Natural killer cell treated with Interleukin-12 subunit alpha and Interleukin-12 subunit beta and Interleukin-15 and Interleukin-18, amount 100 ng/mL, for 72 hours (primary cell): ENCODE measurements at regions not wholly inside any gene's neighbourhood (a gene's known extent, or its start where the extent isn't known, plus 50 kb on each side); places are given as distances from the start of the nearest gene placed in this dataset.

Experiments used
- ATAC-seq, 2 donors: fragments of 150-1000 bp; cut with Tn5 transposase in 1 of 2; sonication (Bioruptor Pico), chemical (Tn5 transposase) in 1 of 2; 2 replicates each; pipeline ENCODE4 v1.10.0; 2021
- DNase-seq: peaks from one replicate; pipeline ENCODE4 v3.0.0; 2022; ENCODE audit warnings: low spot score
- H3K27ac Mint-ChIP-seq, 2 donors: 1 replicate in 1 of 2; 2 replicates in 1 of 2; pipeline ENCODE4 v1.8.0; 2022; ENCODE audit warnings: mixed read lengths in 2 of 2, mild to moderate bottlenecking in 1 of 2, moderate library complexity in 1 of 2
- H3K27me3 Mint-ChIP-seq, 2 donors: 1 replicate in 1 of 2; 2 replicates in 1 of 2; pipeline ENCODE4 v1.8.0; 2022; ENCODE audit warnings: mixed read lengths in 2 of 2
- H3K36me3 Mint-ChIP-seq: one replicate; pipeline ENCODE4 v1.8.0; 2022; ENCODE audit warnings: mixed read lengths
- H3K4me1 Mint-ChIP-seq, 2 donors: 1 replicate in 1 of 2; 2 replicates in 1 of 2; pipeline ENCODE4 v1.8.0; 2022; ENCODE audit warnings: low read depth in 2 of 2, mixed read lengths in 2 of 2, mild to moderate bottlenecking in 1 of 2
- H3K4me3 Mint-ChIP-seq: one replicate; pipeline ENCODE4 v1.8.0; 2022; ENCODE audit warnings: mixed read lengths
- H3K9me3 Mint-ChIP-seq: 2 replicates; pipeline ENCODE4 v1.8.0; 2022; ENCODE audit warnings: mixed read lengths

- DNase-seq (no peak), ATAC-seq (no peak)
- Mint-ChIP-seq H3K27ac (peak overlapping the region; percentile 1 to 70), H3K4me3 (no peak overlapping the region), H3K9me3 (peaks cover 5% of the 10 kb centered on the region), H3K4me1 (peaks cover 41 to 52% of the 10 kb centered on the region in 2 donors), H3K27me3 (no peaks in the 10 kb centered on the region), H3K36me3 (peaks cover 7% of the 10 kb centered on the region)
These were observed 67.3 kb downstream of the VCPKMT start for GRCh38 chr14:50049093-50049492.

- H3K4me1 Mint-ChIP-seq = peaks cover 33 to 46% of the 10 kb centered on the region in 2 donors
- ATAC-seq = no peak
- peaks cover 5% of the 10 kb centered on the region for H3K9me3 Mint-ChIP-seq
- DNase-seq = peak; percentile 3
- no peaks in the 10 kb centered on the region for H3K27me3 Mint-ChIP-seq
- H3K4me3 Mint-ChIP-seq = no peak overlapping the region
- peak overlapping the region; percentile 1 to 70 for H3K27ac Mint-ChIP-seq
- peaks cover 7% of the 10 kb centered on the region for H3K36me3 Mint-ChIP-seq
These were observed 66.4 kb downstream of the VCPKMT start for GRCh38 chr14:50049703-50050570.

GRCh38 chr14:50051106-50051505 is 65.3 kb downstream of the VCPKMT start:
- DNase-seq = no peak
- Mint-ChIP-seq H3K27ac (peak overlapping the region in 1 of 2 donors; percentile 70), H3K36me3 (no peaks in the 10 kb centered on the region), H3K4me3 (no peak overlapping the region), H3K27me3 (no peaks in the 10 kb centered on the region), H3K4me1 (peaks cover 25 to 38% of the 10 kb centered on the region in 2 donors), H3K9me3 (no peaks in the 10 kb centered on the region)
- ATAC-seq = no peak

GRCh38 chr14:50051706-50052105 is 64.7 kb downstream of the VCPKMT start:
- Mint-ChIP-seq H3K27ac (peak overlapping the region in 1 of 2 donors; percentile 70), H3K4me3 (no peak overlapping the region), H3K9me3 (no peaks in the 10 kb centered on the region), H3K4me1 (peaks cover 25 to 38% of the 10 kb centered on the region in 2 donors), H3K36me3 (no peaks in the 10 kb centered on the region), H3K27me3 (no peaks in the 10 kb centered on the region)
- ATAC-seq (no peak), DNase-seq (no peak)

GRCh38 chr14:50052517-50052916 is 63.9 kb downstream of the VCPKMT start:
- no peak overlapping the region for H3K4me3 Mint-ChIP-seq
- peaks cover 25 to 40% of the 10 kb centered on the region in 2 donors for H3K4me1 Mint-ChIP-seq
- peaks cover 2% of the 10 kb centered on the region for H3K36me3 Mint-ChIP-seq
- H3K27me3 Mint-ChIP-seq = no peaks in the 10 kb centered on the region
- ATAC-seq (no peak), DNase-seq (no peak)
- H3K9me3 Mint-ChIP-seq = peaks cover 1% of the 10 kb centered on the region
- peak overlapping the region in 1 of 2 donors; percentile 70 for H3K27ac Mint-ChIP-seq

- H3K4me1 Mint-ChIP-seq = peaks cover 30 to 47% of the 10 kb centered on the region in 2 donors
- H3K27ac Mint-ChIP-seq = no peak overlapping the region
- peaks cover 3% of the 10 kb centered on the region for H3K9me3 Mint-ChIP-seq
- H3K4me3 Mint-ChIP-seq = no peak overlapping the region
- H3K27me3 Mint-ChIP-seq = no peaks in the 10 kb centered on the region
- H3K36me3 Mint-ChIP-seq = peaks cover 4% of the 10 kb centered on the region
- ATAC-seq (no peak), DNase-seq (no peak)
These were observed 62.4 kb downstream of the VCPKMT start for GRCh38 chr14:50053935-50054334.

GRCh38 chr14:50055461-50056228 is 60.7 kb downstream of the VCPKMT start:
- Mint-ChIP-seq H3K9me3 (peaks cover 3% of the 10 kb centered on the region), H3K4me1 (peaks cover 44 to 51% of the 10 kb centered on the region in 2 donors), H3K4me3 (no peak overlapping the region), H3K36me3 (peaks cover 4% of the 10 kb centered on the region), H3K27me3 (no peaks in the 10 kb centered on the region), H3K27ac (peak overlapping the region; percentile 97 to 98)
- DNase-seq (peak; percentile 39), ATAC-seq (no peak)

GRCh38 chr14:50056435-50056834 is 59.9 kb downstream of the VCPKMT start:
- Mint-ChIP-seq H3K9me3 (peaks cover 3% of the 10 kb centered on the region), H3K4me3 (no peak overlapping the region), H3K27ac (peak overlapping the region; percentile 97 to 98), H3K27me3 (no peaks in the 10 kb centered on the region), H3K4me1 (peaks cover 52 to 57% of the 10 kb centered on the region in 2 donors), H3K36me3 (peaks cover 4% of the 10 kb centered on the region)
- no peak for ATAC-seq
- DNase-seq = no peak

GRCh38 chr14:50057331-50057730 is 59.0 kb downstream of the VCPKMT start:
- Mint-ChIP-seq H3K27ac (peak overlapping the region; percentile 97 to 98), H3K4me3 (peak overlapping the region; percentile 68), H3K9me3 (peaks cover 3% of the 10 kb centered on the region), H3K36me3 (peaks cover 5% of the 10 kb centered on the region), H3K27me3 (no peaks in the 10 kb centered on the region), H3K4me1 (peaks cover 57% of the 10 kb centered on the region in 2 donors)
- no peak for ATAC-seq
- peak; percentile 61 for DNase-seq

- H3K27ac Mint-ChIP-seq = peak overlapping the region; percentile 97 to 98
- H3K4me3 Mint-ChIP-seq = peak overlapping the region; percentile 68
- H3K36me3 Mint-ChIP-seq = peaks cover 9% of the 10 kb centered on the region
- DNase-seq = no peak
- H3K4me1 Mint-ChIP-seq = peaks cover 65% of the 10 kb centered on the region in 2 donors
- peaks cover 3% of the 10 kb centered on the region for H3K9me3 Mint-ChIP-seq
- H3K27me3 Mint-ChIP-seq = no peaks in the 10 kb centered on the region
- no peak for ATAC-seq
These were observed 58.3 kb downstream of the VCPKMT start for GRCh38 chr14:50058113-50058512.
